ENCODE measurements at regions not wholly inside any gene's neighbourhood (a gene's known extent, or its start where the extent isn't known, plus 50 kb on each side); places are given as distances from the start of the nearest gene placed in this dataset.

GRCh38 chr2:221943076-221943810 is 355.6 kb downstream of the PAX3 start:
- no peaks in the 10 kb centered on the region for H3K4me1 Mint-ChIP-seq
- no peak for ATAC-seq
- peaks cover 4% of the 10 kb centered on the region; the same call in 2 of the 3 replicates for H3K36me3 Mint-ChIP-seq (ENCODE audit: low read depth)
- H3F3A ChIP-seq (replicated peaks; ENCODE audit: low read depth): no peaks in the 10 kb centered on the region
- no peaks in the 10 kb centered on the region for H3K79me2 ChIP-seq (replicated peaks; ENCODE audit: insufficient read depth)
- no peak overlapping the region for H3K4me3 ChIP-seq
- no peaks in the 10 kb centered on the region for H3K36me3 ChIP-seq (ENCODE audit: insufficient read depth)
- no peak overlapping the region for H3K27ac Mint-ChIP-seq
- H3K4me2 ChIP-seq: no peak overlapping the region
- DNase-seq (ENCODE audit: low spot score): no peak
- no peak overlapping the region for H3K27ac ChIP-seq (ENCODE audit: low read depth)
- H3K4me1 ChIP-seq (ENCODE audit: insufficient read depth): no peaks in the 10 kb centered on the region
- no peaks in the 10 kb centered on the region for H3K27me3 ChIP-seq (ENCODE audit: insufficient read depth)
- H3K9me2 ChIP-seq (ENCODE audit: insufficient read depth): 0 out of 2 replicates have a peak, but pooled peaks cover 2% of the 10 kb centered on the region
- H2AFZ ChIP-seq: no peak overlapping the region
- TF ChIP-seq EZH2 (IDR thresholded peaks at IDR 0.05; ENCODE audit: low read depth, unreplicated experiment) (no peak), EZH2phosphoT487 (IDR thresholded peaks at IDR 0.05; ENCODE audit: unreplicated experiment) (no peak), ETS1 (IDR thresholded peaks at IDR 0.05) (no peak), POLR2AphosphoS5 (IDR thresholded peaks at IDR 0.05; ENCODE audit: low read depth) (no peak), ZNF114 (CRISPR knock-in tag; IDR thresholded peaks at IDR 0.05) (no peak), CTCF (conservative IDR thresholded peaks at IDR 0.05; ENCODE audit: low read depth in 2 of 2) (no peak), JUNB (IDR thresholded peaks at IDR 0.05; ENCODE audit: unreplicated experiment) (no peak), REST (IDR thresholded peaks at IDR 0.05; ENCODE audit: unreplicated experiment) (no peak), STAT1 (IDR thresholded peaks at IDR 0.05; ENCODE audit: unreplicated experiment) (no peak), ZNF331 (CRISPR knock-in tag; IDR thresholded peaks at IDR 0.05; ENCODE audit: low read depth) (no peak), CREB1 (CRISPR knock-in tag; IDR thresholded peaks at IDR 0.05; ENCODE audit: low read depth) (no peak)
- no peaks in the 10 kb centered on the region for H3K27me3 Mint-ChIP-seq (ENCODE audit: insufficient read depth, low read depth, poor library complexity)
- no peak overlapping the region for H3K4me3 Mint-ChIP-seq
- no peaks in the 10 kb centered on the region for H4K20me1 ChIP-seq (replicated peaks; ENCODE audit: insufficient read depth)
- H3K9me3 Mint-ChIP-seq: peaks cover 13% of the 10 kb centered on the region; the same call in 2 of the 3 replicates
